Head of caudate nucleus (tissue), 42 donors: ENCODE measurements at regions not wholly inside any gene's neighbourhood (a gene's known extent, or its start where the extent isn't known, plus 50 kb on each side); places are given as distances from the start of the nearest gene placed in this dataset.

Source experiments
- DNase-seq, 42 donors: peaks; one replicate each; pipeline versions ENCODE4 v3.0.0 to v3.0.0-alpha.2; 2020 to 2021; ENCODE audit warnings: mixed read lengths in 7 of 42
- intact Hi-C: fragments of 100-400 bp; cut with DNase I; formaldehyde crosslinking; loops from one replicate; pipeline ENCODE4 v1.15.0; 2022

DNA sequence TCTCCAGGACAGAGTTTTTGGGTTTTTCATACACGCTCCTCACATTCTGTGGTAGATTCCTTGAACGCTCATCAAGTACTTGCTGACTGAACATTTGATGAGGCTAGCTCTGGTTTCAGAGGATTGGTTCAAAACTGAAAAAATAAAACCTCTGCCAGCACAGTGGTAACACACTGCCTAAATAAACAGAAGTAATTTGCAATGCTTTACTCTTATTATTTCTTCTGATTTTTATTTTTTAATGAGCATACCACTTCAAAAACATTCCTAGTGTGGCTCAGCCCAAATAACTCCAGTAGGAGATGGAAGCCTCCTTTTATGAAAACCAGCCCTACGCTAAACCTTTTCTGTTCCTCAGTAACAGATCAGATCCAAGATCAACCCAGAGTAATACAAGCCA is 72.0 kb upstream of the INTU start:
- no peak for DNase-seq
- intact Hi-C loops: no loop called here

DNA sequence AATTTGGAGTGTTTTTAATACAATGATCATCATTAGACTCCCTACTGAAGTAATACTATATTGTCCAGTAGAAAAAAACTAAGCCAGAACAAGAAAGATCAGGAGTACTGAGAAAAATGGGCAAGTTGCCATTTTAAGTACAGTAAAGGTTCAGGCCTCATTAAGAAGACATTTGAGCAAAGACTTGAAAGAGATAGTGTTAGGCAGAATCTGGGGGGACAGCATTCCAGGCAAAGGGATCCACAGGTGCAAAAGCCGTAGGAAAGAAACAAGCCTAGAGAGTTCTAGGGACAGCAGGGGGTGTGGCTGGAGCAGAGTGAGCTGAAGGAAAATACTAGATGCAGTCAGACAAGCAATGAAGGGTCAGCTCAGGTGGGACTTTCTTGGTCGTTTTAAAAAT is 58.1 kb upstream of the INTU start:
- DNase-seq: no peak
- intact Hi-C loops: no loop called here

DNA sequence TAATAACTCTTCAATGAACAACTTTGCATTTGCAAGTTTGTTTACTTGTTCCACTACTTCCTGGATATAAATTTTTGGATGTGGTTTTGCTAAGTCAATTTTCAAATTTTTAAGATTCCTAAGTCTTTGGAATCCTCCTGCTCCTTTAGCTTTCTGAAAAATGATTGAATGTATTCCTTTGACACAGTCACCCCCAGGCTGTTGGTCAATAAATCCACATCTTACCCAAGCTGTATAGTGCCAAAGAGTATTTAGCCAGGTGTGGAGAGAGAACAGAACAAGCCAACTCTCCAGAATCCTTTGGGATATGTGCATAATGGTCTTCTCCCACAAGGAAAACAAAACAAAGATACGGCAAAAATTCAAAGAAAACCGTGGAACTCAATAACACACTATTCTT is 56.9 kb upstream of the INTU start:
- intact Hi-C loops: no loop called here
- DNase-seq: no peak

DNA sequence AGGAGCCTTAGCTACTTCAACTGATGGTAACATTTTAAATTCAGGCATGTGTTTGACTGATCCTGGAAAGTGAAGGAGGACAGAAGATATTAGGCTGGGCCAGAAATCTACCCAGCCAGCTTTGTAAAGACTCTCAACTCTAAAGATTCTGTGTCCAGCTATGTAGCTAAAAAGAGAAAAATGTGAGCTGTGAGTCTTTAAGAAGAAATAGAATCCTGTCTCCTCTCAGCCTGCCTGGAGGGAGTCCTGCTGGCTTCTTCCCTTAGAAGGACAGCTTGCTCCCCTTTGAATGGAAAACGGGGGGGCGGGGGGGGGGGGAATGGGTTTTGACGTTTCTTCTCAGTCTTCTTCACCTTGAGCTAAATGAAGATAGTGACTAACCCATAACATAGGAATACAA is 54.3 kb upstream of the INTU start:
- no peak for DNase-seq
- intact Hi-C loops: no loop called here

DNA sequence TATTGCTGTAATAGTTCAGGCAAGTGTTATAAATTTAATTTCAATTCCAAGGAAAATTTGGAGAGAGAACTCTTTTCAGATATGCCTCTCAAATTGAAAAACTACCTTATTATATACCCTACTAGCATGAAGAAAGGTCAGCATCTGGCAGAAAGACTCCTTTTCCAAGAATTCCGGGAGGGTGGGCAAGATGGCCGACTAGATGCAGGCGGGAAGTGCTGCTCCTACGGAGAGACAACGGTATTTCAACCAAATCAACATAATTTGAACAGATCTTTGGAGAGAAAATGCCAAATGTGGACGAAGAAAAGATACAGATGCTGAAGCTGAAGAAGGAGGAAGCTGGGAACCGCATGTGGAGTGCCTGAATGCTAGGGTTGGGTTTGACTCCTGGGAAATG is 53.8 kb upstream of the INTU start:
- DNase-seq: no peak
- intact Hi-C loops: no loop called here

DNA sequence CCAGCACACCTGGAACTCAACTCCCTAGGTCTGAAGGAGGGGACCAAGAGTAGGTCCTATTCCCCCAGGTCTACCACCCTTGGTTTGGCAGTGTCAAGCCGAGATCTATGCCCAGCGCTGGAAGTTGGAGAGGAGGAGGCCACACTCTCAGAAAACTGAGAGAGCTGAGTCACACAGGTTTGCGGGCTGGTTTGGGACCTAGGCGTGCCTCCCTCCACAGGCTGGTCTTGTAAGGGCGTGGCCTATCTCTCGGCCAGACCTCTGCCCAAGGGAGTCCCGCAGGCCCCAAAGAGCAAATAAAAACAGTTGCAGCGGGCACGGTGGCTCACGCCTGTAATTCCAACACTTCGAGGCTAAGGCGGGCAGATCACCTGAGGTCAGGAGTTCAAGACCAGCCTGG is 52.9 kb upstream of the INTU start:
- DNase-seq: no peak
- intact Hi-C loops: no loop called here

DNA sequence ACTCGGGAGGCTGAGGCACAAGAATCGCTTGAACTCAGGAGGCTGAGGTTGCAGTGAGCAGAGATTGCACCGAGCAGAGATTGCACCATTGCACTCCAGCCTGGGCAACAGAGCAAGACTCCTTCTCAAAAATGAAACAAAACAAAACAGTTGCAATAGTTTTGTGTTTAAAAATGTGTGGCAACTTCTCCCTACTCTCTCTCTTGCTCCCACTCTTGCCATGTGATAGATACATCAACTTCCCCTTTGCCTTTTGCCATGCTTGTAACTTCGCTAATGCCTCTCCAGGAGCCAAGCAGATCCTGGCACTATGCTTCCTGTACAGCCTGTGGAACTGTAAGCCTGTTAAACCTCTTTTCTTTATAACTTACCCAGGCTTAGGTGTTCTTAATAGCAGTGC is 52.5 kb upstream of the INTU start:
- intact Hi-C loops: no loop called here
- no peak for DNase-seq

DNA sequence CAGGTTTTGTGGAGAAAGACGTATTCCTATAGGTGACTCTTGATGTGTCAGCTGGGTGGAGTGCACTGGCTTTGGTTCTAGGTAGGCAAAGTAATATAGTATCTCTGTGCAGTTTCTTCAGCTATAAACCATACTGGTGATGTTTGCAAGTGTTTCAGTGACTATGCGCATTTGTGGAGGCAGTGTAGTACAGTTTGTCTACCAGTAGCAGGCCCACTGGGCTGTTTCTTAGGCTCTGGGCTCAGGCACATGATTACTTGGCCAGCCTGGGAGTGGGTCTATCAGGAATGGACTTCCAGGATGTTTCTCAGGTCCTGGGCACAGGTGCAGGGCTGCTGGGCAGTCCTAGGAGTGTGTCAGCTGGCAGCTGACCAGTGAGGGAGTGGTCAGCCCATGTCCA is 51.9 kb upstream of the INTU start:
- intact Hi-C loops: no loop called here
- no peak for DNase-seq
